ENCODE measurements at regions not wholly inside any gene's neighbourhood (a gene's known extent, or its start where the extent isn't known, plus 50 kb on each side); places are given as distances from the start of the nearest gene placed in this dataset.

GRCh38 chr2:57080035-57080434 is 896.2 kb downstream of the CCDC85A start:
- TF ChIP-seq CTCF (IDR thresholded peaks at IDR 0.05) (no peak), POLR2A (IDR thresholded peaks at IDR 0.05) (no peak), EP300 (IDR thresholded peaks at IDR 0.05) (no peak)
